HEK293 (cell line): ENCODE measurements at regions not wholly inside any gene's neighbourhood (a gene's known extent, or its start where the extent isn't known, plus 50 kb on each side); places are given as distances from the start of the nearest gene placed in this dataset.

Experiments used
- YY1 ChIP-seq: fragments of 450-650 bp; formaldehyde crosslinking; IDR thresholded peaks from 2 replicates; pipeline ENCODE4 v1.5.1; 2018; ENCODE audit warnings: missing biosample characterization, missing genetic modification characterization
- ZFP3 ChIP-seq: fragments of 450-650 bp; formaldehyde crosslinking; IDR thresholded peaks from 2 replicates; pipeline ENCODE4 v1.5.1; 2016; ENCODE audit warnings: low read depth, missing biosample characterization, missing genetic modification characterization
- ZNF10 ChIP-seq: fragments of 450-650 bp; formaldehyde crosslinking; IDR thresholded peaks from 2 replicates; pipeline ENCODE4 v1.5.1; 2017; ENCODE audit warnings: missing biosample characterization, missing genetic modification characterization
- ZNF132 ChIP-seq: fragments of 450-650 bp; formaldehyde crosslinking; IDR thresholded peaks from 2 replicates; pipeline ENCODE4 v1.5.1; 2017; ENCODE audit warnings: missing biosample characterization, missing genetic modification characterization, borderline replicate concordance
- ZNF311 ChIP-seq: fragments of 450-650 bp; formaldehyde crosslinking; IDR thresholded peaks from 2 replicates; pipeline ENCODE4 v1.5.1; 2017; ENCODE audit warnings: missing biosample characterization, missing genetic modification characterization, borderline replicate concordance
- TF ChIP-seq, protein P1 (sequence below): fragments of 450-650 bp; formaldehyde crosslinking; IDR thresholded peaks from 2 replicates; pipeline ENCODE4 v1.5.1; 2016; ENCODE audit warnings: missing biosample characterization, missing genetic modification characterization

- TF ChIP-seq, protein P1, sequence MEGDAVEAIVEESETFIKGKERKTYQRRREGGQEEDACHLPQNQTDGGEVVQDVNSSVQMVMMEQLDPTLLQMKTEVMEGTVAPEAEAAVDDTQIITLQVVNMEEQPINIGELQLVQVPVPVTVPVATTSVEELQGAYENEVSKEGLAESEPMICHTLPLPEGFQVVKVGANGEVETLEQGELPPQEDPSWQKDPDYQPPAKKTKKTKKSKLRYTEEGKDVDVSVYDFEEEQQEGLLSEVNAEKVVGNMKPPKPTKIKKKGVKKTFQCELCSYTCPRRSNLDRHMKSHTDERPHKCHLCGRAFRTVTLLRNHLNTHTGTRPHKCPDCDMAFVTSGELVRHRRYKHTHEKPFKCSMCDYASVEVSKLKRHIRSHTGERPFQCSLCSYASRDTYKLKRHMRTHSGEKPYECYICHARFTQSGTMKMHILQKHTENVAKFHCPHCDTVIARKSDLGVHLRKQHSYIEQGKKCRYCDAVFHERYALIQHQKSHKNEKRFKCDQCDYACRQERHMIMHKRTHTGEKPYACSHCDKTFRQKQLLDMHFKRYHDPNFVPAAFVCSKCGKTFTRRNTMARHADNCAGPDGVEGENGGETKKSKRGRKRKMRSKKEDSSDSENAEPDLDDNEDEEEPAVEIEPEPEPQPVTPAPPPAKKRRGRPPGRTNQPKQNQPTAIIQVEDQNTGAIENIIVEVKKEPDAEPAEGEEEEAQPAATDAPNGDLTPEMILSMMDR, result no peak
- TF ChIP-seq ZFP3 (tag by site-specific recombination) (no peak), ZNF132 (tag by site-specific recombination) (no peak), ZNF10 (tag by site-specific recombination) (no peak), YY1 (tag by site-specific recombination) (no peak), ZNF311 (tag by site-specific recombination) (no peak)
These were observed 370.2 kb upstream of the RAB6C start for GRCh38 chr2:129609224-129609623.
